Thoracic aorta (tissue), 2 donors: ENCODE measurements at regions not wholly inside any gene's neighbourhood (a gene's known extent, or its start where the extent isn't known, plus 50 kb on each side); places are given as distances from the start of the nearest gene placed in this dataset.

Experiments used
- ATAC-seq: fragments of 150-250 bp; one replicate; pipeline ENCODE4 v1.8.0; 2017; ENCODE audit warnings: low read depth; ENCODE audit not compliant: insufficient number of reproducible peaks, low FRiP score
- DNase-seq: peaks from one replicate; pipeline ENCODE4 v3.0.0-alpha.2; 2020; ENCODE audit warnings: low spot score
- H3K27ac ChIP-seq, 2 donors: fragments of 200-600 bp; sonication (generic); 1 replicate in 1 of 2; 2 replicates in 1 of 2; pipeline ENCODE4 v1.5.1; 2016; ENCODE audit warnings: mild to moderate bottlenecking in 2 of 2, moderate library complexity in 2 of 2
- H3K27me3 ChIP-seq: fragments of 200-600 bp; sonication (generic); replicated peaks from 2 replicates; pipeline ENCODE4 v1.6.0; 2016; ENCODE audit warnings: mild to moderate bottlenecking; ENCODE audit not compliant: insufficient read depth
- H3K36me3 ChIP-seq: fragments of 200-600 bp; sonication (generic); one replicate; pipeline ENCODE4 v1.5.1; 2016
- H3K4me1 ChIP-seq, 2 donors: fragments of 200-600 bp; sonication (generic); 1 replicate in 1 of 2; 2 replicates in 1 of 2; pipeline versions ENCODE4 v1.5.1 to v1.6.0; 2016; ENCODE audit warnings: low read depth in 2 of 2, mild to moderate bottlenecking in 1 of 2; ENCODE audit not compliant: control insufficient read depth in 1 of 2
- H3K4me3 ChIP-seq: fragments of 200-600 bp; sonication (generic); 2 replicates; pipeline ENCODE4 v1.5.1; 2016; ENCODE audit warnings: mild to moderate bottlenecking
- H3K9me3 ChIP-seq: fragments of 200-600 bp; sonication (generic); 2 replicates; pipeline ENCODE4 v1.5.1; 2016
- CTCF ChIP-seq: fragments of 200-600 bp; sonication (generic); IDR thresholded peaks from one replicate; pipeline ENCODE4 v1.5.1; 2019; ENCODE audit warnings: antibody characterized with exemption

GRCh38 chr17:12597895-12598294 lies 67.8 kb upstream of the MYOCD start:
- H3K4me3 ChIP-seq = no peak overlapping the region
- H3K27me3 ChIP-seq = no peaks in the 10 kb centered on the region
- no peaks in the 10 kb centered on the region for H3K36me3 ChIP-seq
- no peaks in the 10 kb centered on the region for H3K4me1 ChIP-seq
- DNase-seq (no peak), ATAC-seq (no peak)
- H3K27ac ChIP-seq = no peak overlapping the region
- no peaks in the 10 kb centered on the region for H3K9me3 ChIP-seq
- no peak for TF ChIP-seq CTCF

DNA sequence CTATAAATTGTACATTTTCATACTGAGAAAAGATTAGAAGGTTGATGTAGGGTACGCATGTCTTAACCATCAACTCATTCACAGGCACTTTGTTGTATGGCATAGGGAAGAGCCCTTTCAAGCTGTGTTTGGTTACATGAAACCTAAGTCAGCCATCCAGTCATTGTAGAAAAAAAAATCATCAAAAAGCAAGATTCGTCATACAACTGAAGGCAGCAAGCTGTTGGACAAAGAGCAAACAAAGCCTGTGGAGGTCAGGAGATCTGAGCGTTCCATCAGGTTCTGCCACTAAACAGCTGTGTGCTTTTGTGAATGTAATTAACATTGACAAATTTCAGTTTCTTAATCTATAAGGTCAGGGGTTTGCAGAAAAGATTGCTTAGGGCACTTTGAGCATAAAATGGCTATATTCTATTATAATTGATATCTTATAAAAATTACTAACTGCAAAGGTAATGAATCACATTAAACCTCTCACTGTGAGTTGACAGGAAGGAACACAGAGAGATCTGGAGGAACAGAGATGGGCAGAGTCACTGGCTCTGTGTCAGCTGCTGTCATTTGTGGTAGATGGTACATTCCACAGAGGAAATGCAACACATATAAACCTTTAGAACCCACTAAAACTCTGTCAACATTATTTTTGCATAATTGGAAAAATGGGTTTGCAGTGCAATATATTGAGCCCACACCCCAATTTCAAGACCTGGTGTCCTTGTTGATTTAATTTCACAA lies 66.3 kb upstream of the MYOCD start:
- ATAC-seq = no peak
- no peak for TF ChIP-seq CTCF

DNA sequence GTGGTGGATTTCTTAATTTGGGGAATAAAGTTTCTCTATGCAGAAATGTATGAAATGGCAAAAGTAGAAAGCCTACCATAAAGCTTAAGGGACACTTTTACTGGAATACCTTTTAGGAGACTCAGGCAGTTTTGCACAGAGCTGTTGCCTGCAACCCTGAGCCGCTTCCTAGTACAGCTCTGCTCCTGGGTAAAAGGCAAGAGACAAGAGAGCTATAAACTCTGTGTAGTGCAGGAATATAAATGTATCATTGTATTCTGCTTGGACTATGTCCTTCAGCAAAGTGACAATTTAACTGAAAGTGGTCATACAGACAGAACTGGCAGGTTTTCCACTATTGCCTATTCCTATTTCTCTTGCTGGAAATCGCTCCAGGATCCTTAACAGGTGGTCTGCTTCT lies 65.3 kb upstream of the MYOCD start:
- Histone ChIP-seq H3K4me3 (no peak overlapping the region), H3K27me3 (no peaks in the 10 kb centered on the region), H3K4me1 (no peaks in the 10 kb centered on the region), H3K27ac (no peak overlapping the region), H3K36me3 (no peaks in the 10 kb centered on the region), H3K9me3 (no peaks in the 10 kb centered on the region)
- no peak for ATAC-seq
- no peak for DNase-seq
- no peak for TF ChIP-seq CTCF

More for the DNA sequence above, 66.3 kb upstream of the MYOCD start:
- H3K9me3 ChIP-seq = no peaks in the 10 kb centered on the region
- no peak overlapping the region for H3K4me3 ChIP-seq
- H3K36me3 ChIP-seq = no peaks in the 10 kb centered on the region
- DNase-seq = no peak
- H3K4me1 ChIP-seq = no peaks in the 10 kb centered on the region
- H3K27ac ChIP-seq = no peak overlapping the region
- no peaks in the 10 kb centered on the region for H3K27me3 ChIP-seq

DNA sequence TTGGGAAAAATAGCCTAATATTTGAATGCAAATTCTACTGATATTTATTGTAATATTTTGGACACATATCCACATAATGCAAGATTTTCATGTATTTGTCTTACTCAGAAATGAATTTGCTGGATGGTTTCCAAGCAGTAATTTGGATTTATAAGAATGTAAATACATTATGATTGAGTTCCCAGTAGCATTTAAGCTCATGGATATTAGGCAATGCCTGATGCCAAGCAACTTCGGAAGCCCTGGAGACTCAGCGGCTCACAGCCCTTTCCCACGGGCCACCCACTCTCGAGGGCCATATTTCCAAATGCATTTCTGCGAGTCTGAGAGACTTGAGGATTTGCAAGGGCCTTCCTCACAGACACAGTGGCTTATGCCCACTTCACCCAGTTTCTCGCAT lies 62.1 kb upstream of the MYOCD start:
- no peak for TF ChIP-seq CTCF
- DNase-seq = no peak
- Histone ChIP-seq H3K27ac (no peak overlapping the region), H3K27me3 (no peaks in the 10 kb centered on the region), H3K9me3 (no peaks in the 10 kb centered on the region), H3K4me3 (no peak overlapping the region), H3K36me3 (no peaks in the 10 kb centered on the region), H3K4me1 (no peaks in the 10 kb centered on the region)
- ATAC-seq = no peak

DNA sequence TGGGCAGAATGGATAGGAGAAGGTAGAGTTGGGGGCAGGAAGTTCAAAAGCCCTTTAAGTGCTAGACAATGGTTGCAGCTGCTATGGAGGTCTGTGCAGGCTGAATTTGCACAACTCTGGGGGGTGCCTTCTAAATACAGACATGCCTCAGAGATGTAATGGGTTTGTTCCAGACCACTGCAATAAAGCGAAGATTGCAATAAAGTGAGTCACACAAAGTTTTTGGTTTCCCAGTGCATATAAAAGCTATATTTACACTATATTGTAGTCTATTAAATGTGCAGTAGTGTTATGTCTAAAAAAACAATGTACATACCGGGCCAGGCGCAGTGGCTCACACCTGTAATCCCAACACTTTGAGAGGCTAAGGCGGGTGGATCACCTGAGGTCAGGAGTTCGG lies 60.5 kb upstream of the MYOCD start:
- Histone ChIP-seq H3K36me3 (no peaks in the 10 kb centered on the region), H3K27ac (no peak overlapping the region), H3K4me1 (no peaks in the 10 kb centered on the region), H3K9me3 (no peaks in the 10 kb centered on the region), H3K4me3 (no peak overlapping the region), H3K27me3 (no peaks in the 10 kb centered on the region)
- ATAC-seq (no peak), DNase-seq (no peak)
- TF ChIP-seq CTCF = no peak
